WTC11 (cell line): ENCODE measurements at regions not wholly inside any gene's neighbourhood (a gene's known extent, or its start where the extent isn't known, plus 50 kb on each side); places are given as distances from the start of the nearest gene placed in this dataset.

ENCODE experiments used
- ATAC-seq: fragments of 200-7000 bp; cut with Tn5 transposase; 2 replicates; pipeline ENCODE4 v1.10.0; 2021; ENCODE audit warnings: mild to moderate bottlenecking, moderate library complexity
- CTCF ChIA-PET: fragments of 300-600 bp; sonication (Branson Sonifier 250); formaldehyde crosslinking; loops from one replicate; lab custom pipeline; 2021; ENCODE audit warnings: antibody characterized with exemption; lab: Charles Lee
- POLR2A ChIA-PET: fragments of 350-600 bp; sonication (Branson Sonifier 250); formaldehyde crosslinking; loops from one replicate; lab custom pipeline; 2021; ENCODE audit warnings: antibody characterized with exemption; lab: Charles Lee
- DNase-seq: peaks from one replicate; pipeline ENCODE4 v3.0.0; 2021; ENCODE audit warnings: low spot score
- H3K27ac Mint-ChIP-seq: 2 replicates; pipeline ENCODE4 v1.8.0; 2021; ENCODE audit warnings: mixed read lengths
- H3K27me3 Mint-ChIP-seq: 2 replicates; pipeline ENCODE4 v1.8.0; 2021; ENCODE audit warnings: low read depth, mild to moderate bottlenecking, moderate library complexity, mixed read lengths
- H3K36me3 Mint-ChIP-seq: 2 replicates; pipeline ENCODE4 v1.8.0; 2021; ENCODE audit warnings: mixed read lengths
- H3K4me1 Mint-ChIP-seq: 2 replicates; pipeline ENCODE4 v1.8.0; 2022; ENCODE audit warnings: mixed read lengths
- H3K4me3 Mint-ChIP-seq: 2 replicates; pipeline ENCODE4 v1.8.0; 2021; ENCODE audit warnings: mild to moderate bottlenecking, moderate library complexity, mixed read lengths
- H3K9me3 Mint-ChIP-seq: 2 replicates; pipeline ENCODE4 v1.8.0; 2021; ENCODE audit warnings: mixed read lengths
- E2F1 ChIP-seq: sonication (generic); formaldehyde crosslinking; IDR thresholded peaks from 2 replicates; pipeline ENCODE4 v1.8.0; 2022; ENCODE audit warnings: mild to moderate bottlenecking, missing genetic modification reagents
- ELF4 ChIP-seq: sonication (generic); formaldehyde crosslinking; IDR thresholded peaks from 2 replicates; pipeline ENCODE4 v1.8.1; 2022; ENCODE audit warnings: low read depth, mild to moderate bottlenecking, moderate library complexity, missing genetic modification reagents
- GTF2I ChIP-seq: fragments of 250-450 bp; sonication (Bioruptor Pico); conservative IDR thresholded peaks from 2 replicates; pipeline ENCODE4 v1.4.0; 2021; ENCODE audit warnings: mild to moderate bottlenecking
- JAZF1 ChIP-seq: fragments of 250-450 bp; sonication (Bioruptor Pico); IDR thresholded peaks from 2 replicates; pipeline ENCODE4 v1.9.0; 2021; ENCODE audit warnings: moderate library complexity, mild to moderate bottlenecking, inconsistent platforms
- NFE2L1 ChIP-seq: sonication (generic); formaldehyde crosslinking; IDR thresholded peaks from 2 replicates; pipeline ENCODE4 v1.8.1; 2023; ENCODE audit warnings: missing genetic modification reagents
- NR1H2 ChIP-seq: sonication (generic); formaldehyde crosslinking; IDR thresholded peaks from 2 replicates; pipeline ENCODE4 v1.9.0; 2021; ENCODE audit warnings: mild to moderate bottlenecking, moderate library complexity, missing genetic modification reagents
- RORB ChIP-seq: fragments of 250-450 bp; sonication (Bioruptor Pico); IDR thresholded peaks from 2 replicates; pipeline ENCODE4 v1.9.0; 2021; ENCODE audit warnings: mild to moderate bottlenecking
- TEAD4 ChIP-seq: sonication (generic); formaldehyde crosslinking; IDR thresholded peaks from 2 replicates; pipeline ENCODE4 v1.8.0; 2022; ENCODE audit warnings: mild to moderate bottlenecking, missing genetic modification reagents
- TP53 ChIP-seq: sonication (generic); formaldehyde crosslinking; IDR thresholded peaks from 2 replicates; pipeline ENCODE4 v1.8.1; 2023; ENCODE audit warnings: mild to moderate bottlenecking, missing genetic modification reagents
- USF1 ChIP-seq: sonication (generic); formaldehyde crosslinking; IDR thresholded peaks from 2 replicates; pipeline ENCODE4 v1.8.0; 2022; ENCODE audit warnings: mild to moderate bottlenecking, missing genetic modification reagents
- ZNF121 ChIP-seq: sonication (generic); formaldehyde crosslinking; IDR thresholded peaks from 2 replicates; pipeline ENCODE4 v1.8.0; 2023; ENCODE audit warnings: missing genetic modification reagents
- ZNF532 ChIP-seq: fragments of 250-450 bp; sonication (Bioruptor Pico); IDR thresholded peaks from 2 replicates; pipeline ENCODE4 v1.9.0; 2021; ENCODE audit warnings: mild to moderate bottlenecking, borderline replicate concordance
- TF ChIP-seq, protein P1 (sequence below): fragments of 250-450 bp; sonication (Bioruptor Pico); IDR thresholded peaks from 2 replicates; pipeline ENCODE4 v1.9.0; 2021; ENCODE audit warnings: mild to moderate bottlenecking
- TF ChIP-seq, protein P2 (sequence below): sonication (generic); formaldehyde crosslinking; IDR thresholded peaks from 2 replicates; pipeline ENCODE4 v1.8.0; 2023; ENCODE audit warnings: mild to moderate bottlenecking, missing genetic modification reagents
- TF ChIP-seq, protein P3 (sequence below): fragments of 200-600 bp; IDR thresholded peaks from 2 replicates; pipeline ENCODE4 v1.8.0; 2022; ENCODE audit warnings: antibody characterized with exemption
- TF ChIP-seq, protein P4 (sequence below): sonication (generic); formaldehyde crosslinking; IDR thresholded peaks from 2 replicates; pipeline ENCODE4 v1.8.1; 2022; ENCODE audit warnings: low read depth, missing genetic modification reagents, borderline replicate concordance
- TF ChIP-seq, protein P5 (sequence below): sonication (generic); formaldehyde crosslinking; IDR thresholded peaks from 2 replicates; pipeline ENCODE4 v1.8.0; 2022; ENCODE audit warnings: mild to moderate bottlenecking, missing genetic modification reagents

GRCh38 chr3:7920211-7920610, 581.4 kb upstream of the LMCD1 start (continued):
- TF ChIP-seq, protein P1, sequence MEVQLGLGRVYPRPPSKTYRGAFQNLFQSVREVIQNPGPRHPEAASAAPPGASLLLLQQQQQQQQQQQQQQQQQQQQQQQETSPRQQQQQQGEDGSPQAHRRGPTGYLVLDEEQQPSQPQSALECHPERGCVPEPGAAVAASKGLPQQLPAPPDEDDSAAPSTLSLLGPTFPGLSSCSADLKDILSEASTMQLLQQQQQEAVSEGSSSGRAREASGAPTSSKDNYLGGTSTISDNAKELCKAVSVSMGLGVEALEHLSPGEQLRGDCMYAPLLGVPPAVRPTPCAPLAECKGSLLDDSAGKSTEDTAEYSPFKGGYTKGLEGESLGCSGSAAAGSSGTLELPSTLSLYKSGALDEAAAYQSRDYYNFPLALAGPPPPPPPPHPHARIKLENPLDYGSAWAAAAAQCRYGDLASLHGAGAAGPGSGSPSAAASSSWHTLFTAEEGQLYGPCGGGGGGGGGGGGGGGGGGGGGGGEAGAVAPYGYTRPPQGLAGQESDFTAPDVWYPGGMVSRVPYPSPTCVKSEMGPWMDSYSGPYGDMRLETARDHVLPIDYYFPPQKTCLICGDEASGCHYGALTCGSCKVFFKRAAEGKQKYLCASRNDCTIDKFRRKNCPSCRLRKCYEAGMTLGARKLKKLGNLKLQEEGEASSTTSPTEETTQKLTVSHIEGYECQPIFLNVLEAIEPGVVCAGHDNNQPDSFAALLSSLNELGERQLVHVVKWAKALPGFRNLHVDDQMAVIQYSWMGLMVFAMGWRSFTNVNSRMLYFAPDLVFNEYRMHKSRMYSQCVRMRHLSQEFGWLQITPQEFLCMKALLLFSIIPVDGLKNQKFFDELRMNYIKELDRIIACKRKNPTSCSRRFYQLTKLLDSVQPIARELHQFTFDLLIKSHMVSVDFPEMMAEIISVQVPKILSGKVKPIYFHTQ (CRISPR knock-in tag), result no peak

GRCh38 chr3:7924228-7924627, 577.4 kb upstream of the LMCD1 start:
- POLR2A ChIA-PET, result no interaction called here
- H3K4me1 Mint-ChIP-seq, result peaks cover 17% of the 10 kb centered on the region
- H3K27me3 Mint-ChIP-seq, result no peaks in the 10 kb centered on the region; the same call in 1 of the 2 replicates
- TF ChIP-seq ELF4 (CRISPR knock-in tag) (no peak), NFE2L1 (CRISPR knock-in tag) (no peak), E2F1 (CRISPR knock-in tag) (no peak), USF1 (CRISPR knock-in tag) (no peak), JAZF1 (CRISPR knock-in tag) (no peak), ZNF532 (CRISPR knock-in tag) (no peak), TEAD4 (CRISPR knock-in tag) (no peak), ZNF121 (no peak), NR1H2 (no peak), RORB (no peak), GTF2I (no peak), TP53 (CRISPR knock-in tag) (no peak)
- TF ChIP-seq, protein P2, sequence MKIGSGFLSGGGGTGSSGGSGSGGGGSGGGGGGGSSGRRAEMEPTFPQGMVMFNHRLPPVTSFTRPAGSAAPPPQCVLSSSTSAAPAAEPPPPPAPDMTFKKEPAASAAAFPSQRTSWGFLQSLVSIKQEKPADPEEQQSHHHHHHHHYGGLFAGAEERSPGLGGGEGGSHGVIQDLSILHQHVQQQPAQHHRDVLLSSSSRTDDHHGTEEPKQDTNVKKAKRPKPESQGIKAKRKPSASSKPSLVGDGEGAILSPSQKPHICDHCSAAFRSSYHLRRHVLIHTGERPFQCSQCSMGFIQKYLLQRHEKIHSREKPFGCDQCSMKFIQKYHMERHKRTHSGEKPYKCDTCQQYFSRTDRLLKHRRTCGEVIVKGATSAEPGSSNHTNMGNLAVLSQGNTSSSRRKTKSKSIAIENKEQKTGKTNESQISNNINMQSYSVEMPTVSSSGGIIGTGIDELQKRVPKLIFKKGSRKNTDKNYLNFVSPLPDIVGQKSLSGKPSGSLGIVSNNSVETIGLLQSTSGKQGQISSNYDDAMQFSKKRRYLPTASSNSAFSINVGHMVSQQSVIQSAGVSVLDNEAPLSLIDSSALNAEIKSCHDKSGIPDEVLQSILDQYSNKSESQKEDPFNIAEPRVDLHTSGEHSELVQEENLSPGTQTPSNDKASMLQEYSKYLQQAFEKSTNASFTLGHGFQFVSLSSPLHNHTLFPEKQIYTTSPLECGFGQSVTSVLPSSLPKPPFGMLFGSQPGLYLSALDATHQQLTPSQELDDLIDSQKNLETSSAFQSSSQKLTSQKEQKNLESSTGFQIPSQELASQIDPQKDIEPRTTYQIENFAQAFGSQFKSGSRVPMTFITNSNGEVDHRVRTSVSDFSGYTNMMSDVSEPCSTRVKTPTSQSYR, result no peak
- TF ChIP-seq, protein P3, sequence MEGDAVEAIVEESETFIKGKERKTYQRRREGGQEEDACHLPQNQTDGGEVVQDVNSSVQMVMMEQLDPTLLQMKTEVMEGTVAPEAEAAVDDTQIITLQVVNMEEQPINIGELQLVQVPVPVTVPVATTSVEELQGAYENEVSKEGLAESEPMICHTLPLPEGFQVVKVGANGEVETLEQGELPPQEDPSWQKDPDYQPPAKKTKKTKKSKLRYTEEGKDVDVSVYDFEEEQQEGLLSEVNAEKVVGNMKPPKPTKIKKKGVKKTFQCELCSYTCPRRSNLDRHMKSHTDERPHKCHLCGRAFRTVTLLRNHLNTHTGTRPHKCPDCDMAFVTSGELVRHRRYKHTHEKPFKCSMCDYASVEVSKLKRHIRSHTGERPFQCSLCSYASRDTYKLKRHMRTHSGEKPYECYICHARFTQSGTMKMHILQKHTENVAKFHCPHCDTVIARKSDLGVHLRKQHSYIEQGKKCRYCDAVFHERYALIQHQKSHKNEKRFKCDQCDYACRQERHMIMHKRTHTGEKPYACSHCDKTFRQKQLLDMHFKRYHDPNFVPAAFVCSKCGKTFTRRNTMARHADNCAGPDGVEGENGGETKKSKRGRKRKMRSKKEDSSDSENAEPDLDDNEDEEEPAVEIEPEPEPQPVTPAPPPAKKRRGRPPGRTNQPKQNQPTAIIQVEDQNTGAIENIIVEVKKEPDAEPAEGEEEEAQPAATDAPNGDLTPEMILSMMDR, result no peak
- TF ChIP-seq, protein P4, sequence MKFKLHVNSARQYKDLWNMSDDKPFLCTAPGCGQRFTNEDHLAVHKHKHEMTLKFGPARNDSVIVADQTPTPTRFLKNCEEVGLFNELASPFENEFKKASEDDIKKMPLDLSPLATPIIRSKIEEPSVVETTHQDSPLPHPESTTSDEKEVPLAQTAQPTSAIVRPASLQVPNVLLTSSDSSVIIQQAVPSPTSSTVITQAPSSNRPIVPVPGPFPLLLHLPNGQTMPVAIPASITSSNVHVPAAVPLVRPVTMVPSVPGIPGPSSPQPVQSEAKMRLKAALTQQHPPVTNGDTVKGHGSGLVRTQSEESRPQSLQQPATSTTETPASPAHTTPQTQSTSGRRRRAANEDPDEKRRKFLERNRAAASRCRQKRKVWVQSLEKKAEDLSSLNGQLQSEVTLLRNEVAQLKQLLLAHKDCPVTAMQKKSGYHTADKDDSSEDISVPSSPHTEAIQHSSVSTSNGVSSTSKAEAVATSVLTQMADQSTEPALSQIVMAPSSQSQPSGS (CRISPR knock-in tag), result no peak
- TF ChIP-seq, protein P5, sequence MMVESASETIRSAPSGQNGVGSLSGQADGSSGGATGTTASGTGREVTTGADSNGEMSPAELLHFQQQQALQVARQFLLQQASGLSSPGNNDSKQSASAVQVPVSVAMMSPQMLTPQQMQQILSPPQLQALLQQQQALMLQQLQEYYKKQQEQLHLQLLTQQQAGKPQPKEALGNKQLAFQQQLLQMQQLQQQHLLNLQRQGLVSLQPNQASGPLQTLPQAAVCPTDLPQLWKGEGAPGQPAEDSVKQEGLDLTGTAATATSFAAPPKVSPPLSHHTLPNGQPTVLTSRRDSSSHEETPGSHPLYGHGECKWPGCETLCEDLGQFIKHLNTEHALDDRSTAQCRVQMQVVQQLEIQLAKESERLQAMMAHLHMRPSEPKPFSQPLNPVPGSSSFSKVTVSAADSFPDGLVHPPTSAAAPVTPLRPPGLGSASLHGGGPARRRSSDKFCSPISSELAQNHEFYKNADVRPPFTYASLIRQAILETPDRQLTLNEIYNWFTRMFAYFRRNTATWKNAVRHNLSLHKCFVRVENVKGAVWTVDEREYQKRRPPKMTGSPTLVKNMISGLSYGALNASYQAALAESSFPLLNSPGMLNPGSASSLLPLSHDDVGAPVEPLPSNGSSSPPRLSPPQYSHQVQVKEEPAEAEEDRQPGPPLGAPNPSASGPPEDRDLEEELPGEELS (CRISPR knock-in tag), result no peak
- ATAC-seq (no peak), DNase-seq (no peak)
- H3K36me3 Mint-ChIP-seq, result no peaks in the 10 kb centered on the region
- no peak overlapping the region for H3K4me3 Mint-ChIP-seq
- CTCF ChIA-PET, result no interaction called here
- no peaks in the 10 kb centered on the region for H3K9me3 Mint-ChIP-seq
- no peak overlapping the region for H3K27ac Mint-ChIP-seq
